ENCODE measurements at regions not wholly inside any gene's neighbourhood (a gene's known extent, or its start where the extent isn't known, plus 50 kb on each side); places are given as distances from the start of the nearest gene placed in this dataset.
"Not testable (repeated sequence)": the region's sequence is repeated elsewhere in the genome, so short reads cannot be mapped to it uniquely, and the experiment has no call there.

GRCh38 chr7:76146374-76146773 is 55.3 kb upstream of the SRRM3 start:
- no peak for DNase-seq
- intact Hi-C loops (cut with micrococcal nuclease) = no loop called here
- CTCF ChIA-PET = no interaction called here
- Mint-ChIP-seq H3K27ac (no peak overlapping the region), H3K4me3 (no peak overlapping the region), H3K9me3 (no peaks in the 10 kb centered on the region), H3K27me3 (peaks cover 8% of the 10 kb centered on the region), H3K36me3 (ENCODE audit: low read depth) (no peaks in the 10 kb centered on the region), H3K4me1 (no peaks in the 10 kb centered on the region)
- TF ChIP-seq, protein P1, sequence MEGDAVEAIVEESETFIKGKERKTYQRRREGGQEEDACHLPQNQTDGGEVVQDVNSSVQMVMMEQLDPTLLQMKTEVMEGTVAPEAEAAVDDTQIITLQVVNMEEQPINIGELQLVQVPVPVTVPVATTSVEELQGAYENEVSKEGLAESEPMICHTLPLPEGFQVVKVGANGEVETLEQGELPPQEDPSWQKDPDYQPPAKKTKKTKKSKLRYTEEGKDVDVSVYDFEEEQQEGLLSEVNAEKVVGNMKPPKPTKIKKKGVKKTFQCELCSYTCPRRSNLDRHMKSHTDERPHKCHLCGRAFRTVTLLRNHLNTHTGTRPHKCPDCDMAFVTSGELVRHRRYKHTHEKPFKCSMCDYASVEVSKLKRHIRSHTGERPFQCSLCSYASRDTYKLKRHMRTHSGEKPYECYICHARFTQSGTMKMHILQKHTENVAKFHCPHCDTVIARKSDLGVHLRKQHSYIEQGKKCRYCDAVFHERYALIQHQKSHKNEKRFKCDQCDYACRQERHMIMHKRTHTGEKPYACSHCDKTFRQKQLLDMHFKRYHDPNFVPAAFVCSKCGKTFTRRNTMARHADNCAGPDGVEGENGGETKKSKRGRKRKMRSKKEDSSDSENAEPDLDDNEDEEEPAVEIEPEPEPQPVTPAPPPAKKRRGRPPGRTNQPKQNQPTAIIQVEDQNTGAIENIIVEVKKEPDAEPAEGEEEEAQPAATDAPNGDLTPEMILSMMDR (IDR thresholded peaks at IDR 0.05) = no peak
- POLR2A ChIA-PET = no interaction called here
- ATAC-seq (ENCODE audit: low read depth) = no peak

DNA sequence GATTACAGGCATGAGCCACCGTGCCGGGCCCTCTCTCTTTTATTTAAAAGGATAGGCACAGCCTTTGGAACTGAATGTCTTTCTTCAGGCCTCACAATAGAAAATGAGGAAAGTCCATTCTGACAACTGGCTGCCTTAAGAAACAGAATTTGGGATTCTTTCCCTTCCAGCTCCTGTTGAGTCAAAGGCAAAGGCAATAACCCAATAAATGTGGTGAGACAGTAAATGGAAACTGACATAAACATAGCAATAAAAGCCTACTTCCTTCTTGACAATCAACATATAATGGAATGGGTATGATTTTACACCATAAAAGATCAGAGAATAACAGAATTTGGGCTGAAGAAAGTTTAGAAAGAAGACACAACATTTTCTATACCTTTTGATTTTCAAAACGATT is 52.7 kb upstream of the SRRM3 start:
- H3K36me3 Mint-ChIP-seq (ENCODE audit: low read depth); POLR2A ChIA-PET; CTCF ChIA-PET; H3K9me3 Mint-ChIP-seq; intact Hi-C loops (cut with micrococcal nuclease); H3K27ac Mint-ChIP-seq; DNase-seq; ATAC-seq (ENCODE audit: low read depth); H3K27me3 Mint-ChIP-seq; H3K4me1 Mint-ChIP-seq; H3K4me3 Mint-ChIP-seq: not testable (repeated sequence)

- intact Hi-C loops (cut with micrococcal nuclease) = no loop called here
- no peaks in the 10 kb centered on the region for H3K36me3 Mint-ChIP-seq (ENCODE audit: low read depth)
- ChIA-PET CTCF (no interaction called here), POLR2A (no interaction called here)
- no peaks in the 10 kb centered on the region for H3K4me1 Mint-ChIP-seq
- ATAC-seq (ENCODE audit: low read depth) (no peak), DNase-seq (no peak)
- TF ChIP-seq, protein P1 (IDR thresholded peaks at IDR 0.05) = no peak
- no peak overlapping the region for H3K27ac Mint-ChIP-seq
- H3K4me3 Mint-ChIP-seq = no peak overlapping the region
- no peaks in the 10 kb centered on the region for H3K9me3 Mint-ChIP-seq
- H3K27me3 Mint-ChIP-seq = peaks cover 8% of the 10 kb centered on the region
Measured at GRCh38 chr7:76149847-76150691, 51.6 kb upstream of the SRRM3 start.
